Germinal center (tissue), 1 donor: ENCODE measurements at regions not wholly inside any gene's neighbourhood (a gene's known extent, or its start where the extent isn't known, plus 50 kb on each side); places are given as distances from the start of the nearest gene placed in this dataset.
"Not testable (repeated sequence)": the region's sequence is repeated elsewhere in the genome, so short reads cannot be mapped to it uniquely, and the experiment has no call there.

ENCODE experiments used
- DNase-seq: peaks from one replicate; pipeline ENCODE4 v3.0.0; 2012; ENCODE audit warnings: mixed read lengths, low spot score

DNA sequence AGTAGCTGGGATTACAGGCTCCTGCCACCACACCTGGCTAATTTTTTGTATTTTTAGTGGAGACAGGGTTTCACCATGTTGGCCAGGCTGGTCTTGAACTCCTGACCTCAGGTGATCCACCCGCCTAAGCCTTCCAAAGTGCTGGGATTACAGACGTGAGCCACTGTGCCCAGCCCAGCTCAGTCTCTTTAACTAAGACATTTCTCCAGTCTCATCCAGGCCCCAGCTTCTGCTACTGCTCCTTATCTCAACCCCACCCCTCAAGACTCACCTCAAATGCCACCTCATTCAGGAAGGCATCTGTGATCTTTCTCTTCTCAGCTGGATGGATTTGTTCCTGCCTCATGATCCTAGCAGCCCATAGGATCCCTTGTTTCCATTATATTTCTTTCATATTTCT is 85.9 kb upstream of the GRAMD1B start:
- DNase-seq = not testable (repeated sequence)

DNA sequence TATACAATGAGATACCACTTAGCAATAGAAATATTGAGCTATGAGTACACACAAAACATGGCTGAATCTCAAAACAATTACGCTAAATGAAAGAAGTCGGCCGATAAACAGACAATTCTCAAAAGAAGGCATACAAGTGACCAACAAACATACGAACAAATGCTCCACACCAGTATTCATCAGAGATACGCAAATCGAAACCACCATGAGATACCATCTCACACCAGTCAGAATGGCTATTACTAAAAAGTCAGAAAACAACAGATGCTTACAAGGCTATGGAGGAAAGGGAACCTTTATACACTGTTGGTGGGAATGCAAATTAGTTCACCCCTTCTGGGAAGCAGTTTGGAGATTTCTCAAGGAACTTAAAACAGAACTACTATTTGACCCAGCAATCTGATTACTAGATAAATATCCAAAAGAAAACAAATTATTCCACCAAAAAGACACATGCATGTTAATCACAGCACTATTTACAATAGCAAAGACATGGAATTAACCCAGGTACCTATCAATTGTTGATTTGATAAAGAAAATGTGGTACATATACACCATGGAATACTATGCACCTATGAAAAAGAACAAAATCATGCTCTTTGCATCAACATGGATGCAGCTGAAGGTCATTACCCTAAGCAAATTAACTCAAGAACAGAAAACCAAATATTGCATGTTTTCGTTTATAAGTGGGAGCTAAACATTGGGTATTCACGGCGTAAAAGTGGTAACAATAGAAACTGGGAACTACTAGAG is 90.9 kb upstream of the GRAMD1B start:
- no peak for DNase-seq

DNA sequence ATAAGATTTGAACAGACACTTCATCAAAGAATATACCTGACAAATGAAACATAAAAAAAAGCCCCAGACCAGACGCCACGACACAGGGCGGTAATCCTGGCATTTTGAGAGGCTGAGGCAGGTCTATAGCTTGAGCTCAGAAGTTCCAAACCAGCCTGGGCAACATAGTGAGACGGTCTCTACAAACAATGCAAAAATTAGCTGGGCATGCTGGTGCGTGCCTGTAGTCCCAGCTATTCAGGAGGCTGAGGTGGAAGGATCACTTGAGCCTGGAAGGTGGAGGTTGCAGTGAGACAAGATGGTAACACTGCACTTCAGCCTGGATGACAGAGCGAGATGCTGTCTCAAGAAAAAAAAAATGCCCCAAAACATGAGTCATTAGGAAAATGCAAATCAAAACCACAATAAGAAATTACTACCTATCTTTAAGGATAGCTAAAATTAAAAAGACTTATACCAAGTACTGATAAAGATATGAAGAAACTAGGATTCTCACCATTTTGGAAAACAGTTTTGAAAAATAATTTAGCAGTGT is 91.7 kb upstream of the GRAMD1B start:
- no peak for DNase-seq

DNA sequence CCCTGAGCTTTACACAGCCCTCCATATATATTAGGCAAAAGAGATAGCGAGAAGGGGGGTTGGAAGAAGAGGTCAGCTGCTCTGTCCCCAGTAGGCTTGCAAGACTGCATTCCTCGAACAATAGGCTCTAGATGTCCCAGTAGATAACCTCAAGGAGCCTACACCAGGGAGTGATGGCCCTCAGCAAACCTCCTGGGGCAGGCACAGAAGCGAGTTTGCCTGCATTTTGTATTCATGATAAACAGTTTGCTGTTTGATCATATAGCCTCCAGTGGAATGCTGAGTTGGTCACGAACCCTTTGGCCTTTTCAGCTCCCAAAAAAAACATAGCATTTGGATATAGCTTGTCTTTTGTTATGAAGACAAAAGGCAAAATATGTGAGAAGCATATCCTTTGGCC is 95.1 kb upstream of the GRAMD1B start:
- DNase-seq = no peak

DNA sequence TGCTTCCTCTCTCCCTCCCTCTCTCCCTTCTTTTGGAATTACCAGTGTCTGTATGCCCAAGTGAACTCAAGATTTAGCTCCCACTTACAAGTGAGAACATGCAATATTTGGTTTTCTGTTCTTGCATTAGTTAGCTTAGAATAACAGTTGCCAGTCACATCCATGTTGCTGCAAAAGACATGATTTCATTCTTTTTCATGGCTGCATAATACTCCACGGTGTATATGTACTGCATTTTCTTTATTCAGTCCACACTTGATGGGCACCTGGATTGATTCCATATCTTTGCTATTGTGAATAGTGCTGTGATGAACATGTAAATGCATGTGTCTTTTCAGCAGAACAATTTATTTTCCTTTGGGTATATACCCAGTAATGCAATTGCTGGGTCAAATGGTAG is 97.5 kb upstream of the GRAMD1B start:
- not testable (repeated sequence) for DNase-seq

GRCh38 chr11:123330948-123331347 is 99.1 kb upstream of the GRAMD1B start:
- DNase-seq = no peak

GRCh38 chr11:123330471-123330870 is 99.6 kb upstream of the GRAMD1B start:
- DNase-seq = no peak

GRCh38 chr11:123330071-123330470 is 100.0 kb upstream of the GRAMD1B start:
- DNase-seq = no peak

DNA sequence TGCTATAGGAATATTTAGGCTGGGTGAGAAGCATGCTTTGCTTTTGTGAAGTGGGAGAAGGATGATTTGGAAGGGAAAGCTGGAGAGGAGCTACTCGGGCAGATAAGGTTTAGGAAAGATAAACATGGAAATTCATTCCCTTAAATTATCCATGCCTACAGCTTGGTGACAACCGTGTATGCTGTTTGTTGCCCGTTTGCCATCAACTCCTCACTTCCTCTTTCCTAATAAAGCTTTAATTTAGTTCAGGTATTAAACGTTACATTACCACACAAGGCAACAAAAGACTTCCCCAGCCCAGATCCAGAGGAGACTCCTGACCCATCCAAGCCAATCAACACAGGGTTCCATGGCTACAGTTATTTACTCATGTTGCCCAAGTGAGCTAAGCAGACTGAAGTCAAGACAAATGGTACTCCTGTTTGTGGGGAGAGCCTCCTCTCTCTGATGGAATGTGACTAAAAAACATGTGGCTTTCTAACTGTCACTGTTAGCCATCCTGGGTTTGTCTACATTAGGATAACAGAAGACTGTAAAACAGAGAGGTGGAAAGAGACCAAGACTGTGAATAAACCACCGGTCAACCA is 101.7 kb upstream of the GRAMD1B start:
- no peak for DNase-seq

DNA sequence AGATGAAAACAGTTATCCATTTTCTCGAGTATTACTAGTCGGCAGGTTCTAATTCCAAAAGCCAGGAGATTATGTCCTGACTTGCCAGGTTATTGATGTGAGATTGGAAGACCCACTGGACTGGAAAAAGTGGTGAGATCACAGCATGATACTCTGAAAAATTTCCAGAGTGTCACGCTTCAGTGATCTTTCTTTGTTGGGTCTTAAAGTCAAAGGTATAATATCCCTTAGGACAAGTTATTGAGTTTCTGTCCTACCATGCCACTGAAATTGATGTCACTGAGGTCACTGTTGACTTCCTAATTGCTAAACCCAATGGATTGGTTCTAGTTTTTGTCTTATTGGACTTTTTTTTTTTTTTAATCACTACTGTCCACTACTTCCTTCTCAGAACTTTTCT is 104.5 kb upstream of the GRAMD1B start:
- DNase-seq = no peak

DNA sequence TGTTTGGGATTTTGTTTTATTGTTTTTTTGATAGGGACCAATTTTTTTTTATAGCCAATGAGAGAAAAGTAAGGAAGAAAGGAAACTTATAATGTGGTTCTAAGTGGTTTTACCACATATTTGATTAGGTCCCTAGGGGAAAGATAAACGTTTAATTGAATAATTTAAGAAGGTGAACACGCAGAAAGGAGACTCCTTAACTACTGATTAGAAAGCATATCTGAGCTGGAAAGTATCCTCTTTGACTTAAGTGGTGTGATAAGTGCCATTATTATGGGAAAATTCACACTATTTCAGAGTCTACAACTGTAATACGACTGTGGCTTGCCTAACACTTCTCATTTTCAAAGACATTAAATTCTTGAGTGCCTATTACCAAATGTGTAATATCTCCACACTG is 106.5 kb upstream of the GRAMD1B start:
- DNase-seq = no peak

DNA sequence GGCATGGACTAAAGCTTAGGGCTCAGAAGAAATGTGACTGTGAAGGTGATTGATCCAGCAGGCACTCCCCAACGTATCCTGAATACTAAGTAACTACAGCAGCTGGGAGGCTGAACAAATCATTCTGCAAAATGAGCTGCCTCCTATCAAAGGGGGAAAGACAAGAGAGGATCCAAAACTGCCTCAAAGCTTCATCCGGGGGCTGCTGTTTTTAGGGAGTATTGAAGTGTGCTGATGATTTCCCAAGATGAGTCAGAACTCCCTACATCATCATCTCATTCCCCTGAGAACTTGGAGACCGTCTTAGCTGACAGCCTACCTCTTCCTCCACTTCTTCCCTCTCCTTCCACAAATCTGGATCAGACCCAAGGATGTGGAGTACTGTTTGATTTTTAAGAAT is 108.4 kb upstream of the GRAMD1B start:
- DNase-seq = no peak

GRCh38 chr11:123318623-123319022 is 111.4 kb upstream of the GRAMD1B start:
- no peak for DNase-seq

DNA sequence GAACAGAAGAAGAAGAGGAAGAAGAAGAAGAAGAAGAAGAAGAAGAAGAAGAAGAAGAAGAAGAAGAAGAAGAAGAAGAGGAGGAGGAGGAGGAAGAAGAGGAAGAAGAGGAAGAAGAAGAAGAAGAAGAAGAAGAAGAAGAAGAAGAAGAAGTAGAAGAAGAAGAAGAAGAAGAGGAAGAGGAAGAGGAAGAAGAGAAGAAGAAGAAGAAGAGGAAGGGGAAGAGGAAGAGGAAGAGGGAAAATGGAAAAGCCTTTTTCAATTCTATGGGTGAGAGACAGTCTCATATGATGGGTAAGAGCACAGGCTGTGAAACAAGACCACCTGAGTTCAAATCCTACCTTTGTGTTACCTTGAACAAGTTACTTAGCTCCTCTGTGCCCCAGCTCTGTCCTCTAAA is 111.9 kb upstream of the GRAMD1B start:
- DNase-seq = not testable (repeated sequence)

DNA sequence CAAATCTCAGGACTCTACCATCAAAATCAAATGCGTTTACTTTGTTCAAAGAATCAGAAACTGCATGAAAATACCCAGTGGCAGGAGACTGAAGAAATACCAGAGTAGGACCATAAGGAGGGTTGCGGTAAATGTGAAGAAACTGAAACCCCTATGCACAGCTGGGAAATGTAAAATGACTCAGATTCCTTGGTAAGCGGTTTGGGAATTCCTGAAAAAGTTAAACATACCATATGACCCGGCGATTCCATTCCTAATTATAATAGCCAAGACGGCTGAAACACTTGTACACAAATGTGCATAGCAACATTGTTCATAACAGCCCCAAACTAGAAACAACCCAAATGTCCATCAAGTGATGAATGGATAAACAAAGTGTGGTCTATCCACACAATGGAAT is 114.1 kb upstream of the GRAMD1B start:
- no peak for DNase-seq

DNA sequence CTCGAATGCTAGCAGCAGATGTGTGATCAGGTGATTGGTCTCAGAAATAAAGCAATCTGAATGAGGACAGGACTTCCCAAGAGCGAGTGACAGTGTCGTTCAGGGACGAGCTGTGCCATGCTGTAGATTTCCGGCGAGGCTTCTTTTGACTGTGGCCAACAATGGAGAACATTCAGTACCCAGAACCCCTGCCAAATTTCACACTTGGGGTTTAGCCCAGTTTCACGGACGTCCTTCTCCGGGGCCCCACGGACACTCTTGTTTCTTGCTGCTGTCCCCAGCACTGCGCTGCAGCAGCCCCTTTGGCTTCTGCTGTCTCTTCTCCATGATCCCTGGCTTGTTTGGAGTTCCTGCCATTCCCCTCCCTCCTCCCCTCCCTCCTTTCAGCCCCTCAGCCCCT is 115.1 kb upstream of the GRAMD1B start:
- no peak for DNase-seq

DNA sequence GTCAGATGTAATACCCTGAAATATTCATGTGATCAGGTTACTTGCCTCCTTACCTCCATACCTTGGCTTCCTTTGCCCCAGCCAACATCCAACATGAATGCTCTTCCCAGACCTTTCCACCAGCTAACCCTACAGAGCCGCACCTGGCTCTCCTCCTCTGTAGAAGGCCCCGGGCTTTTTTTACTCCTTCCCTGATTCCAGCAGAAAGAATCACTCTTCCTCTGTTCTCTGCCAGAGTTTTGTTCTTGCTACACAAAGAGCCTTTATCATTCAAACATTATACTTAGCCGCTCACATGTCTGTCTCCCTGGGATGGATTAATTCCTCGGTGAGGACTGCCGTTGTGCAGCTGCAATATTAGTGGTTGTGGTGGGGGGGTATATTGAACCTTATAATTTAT is 116.8 kb upstream of the GRAMD1B start:
- no peak for DNase-seq

DNA sequence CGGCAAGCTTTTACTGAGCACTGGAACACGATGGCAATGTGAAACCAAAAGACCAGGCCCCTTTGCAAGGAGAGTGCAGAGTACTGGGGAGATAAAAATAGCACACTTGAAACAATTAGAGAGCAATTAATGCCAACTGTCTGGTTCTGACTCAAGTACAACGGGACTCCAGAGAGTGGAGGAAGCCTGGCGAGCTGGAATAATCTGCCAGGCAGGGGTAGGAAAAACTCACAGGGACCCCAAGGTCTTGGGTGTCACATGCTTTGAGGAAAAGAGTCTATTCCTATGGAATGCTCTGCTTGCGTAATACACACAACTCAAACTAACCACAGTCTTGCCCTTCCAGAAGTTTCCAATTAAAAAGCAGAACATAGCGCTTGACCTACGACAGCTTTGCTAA is 113.0 kb upstream of the CLMP start:
- DNase-seq = peak; percentile 11

DNA sequence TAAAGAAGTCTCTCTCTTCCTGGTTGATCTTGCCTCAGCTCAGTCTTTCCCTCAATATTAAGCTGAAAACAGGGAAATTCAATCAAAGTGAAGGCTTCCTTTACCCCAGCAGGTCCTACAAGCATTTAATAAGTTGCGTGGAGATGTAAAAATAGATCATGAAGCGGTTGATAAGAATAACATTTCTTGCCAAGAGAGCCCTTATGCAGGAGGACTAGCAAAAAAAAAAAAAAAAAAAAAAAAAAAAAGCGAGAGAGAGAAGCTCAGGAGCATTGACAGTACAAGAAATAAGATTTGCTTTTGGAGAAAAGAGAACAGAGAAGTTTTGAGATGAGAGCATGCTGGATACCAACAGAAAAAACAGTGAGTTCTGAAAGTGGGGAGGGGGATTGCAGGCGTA is 112.2 kb upstream of the CLMP start:
- DNase-seq = no peak

DNA sequence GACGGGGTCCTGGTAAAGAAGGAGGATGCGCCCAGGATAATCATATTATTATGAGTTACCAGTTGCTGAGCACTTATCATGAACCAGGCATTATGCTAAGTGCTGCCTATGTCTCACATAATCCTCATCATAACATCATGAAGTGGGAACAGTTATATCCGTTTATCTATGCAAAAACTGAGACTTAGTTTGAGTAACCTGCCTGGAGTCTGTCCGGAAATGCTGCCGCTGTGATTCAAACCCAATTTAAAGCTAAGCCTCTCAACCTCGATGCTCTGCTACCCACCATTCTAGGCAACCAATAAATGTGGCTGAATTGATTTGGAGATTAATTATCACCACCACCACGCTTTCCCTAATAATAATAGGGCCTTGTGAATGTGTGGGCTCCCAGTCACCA is 111.5 kb upstream of the CLMP start:
- DNase-seq = no peak

GRCh38 chr11:123305601-123306375 is 110.7 kb upstream of the CLMP start:
- peak; percentile 7 for DNase-seq

GRCh38 chr11:123304828-123305466 is 109.9 kb upstream of the CLMP start:
- peak; percentile 11 for DNase-seq

DNA sequence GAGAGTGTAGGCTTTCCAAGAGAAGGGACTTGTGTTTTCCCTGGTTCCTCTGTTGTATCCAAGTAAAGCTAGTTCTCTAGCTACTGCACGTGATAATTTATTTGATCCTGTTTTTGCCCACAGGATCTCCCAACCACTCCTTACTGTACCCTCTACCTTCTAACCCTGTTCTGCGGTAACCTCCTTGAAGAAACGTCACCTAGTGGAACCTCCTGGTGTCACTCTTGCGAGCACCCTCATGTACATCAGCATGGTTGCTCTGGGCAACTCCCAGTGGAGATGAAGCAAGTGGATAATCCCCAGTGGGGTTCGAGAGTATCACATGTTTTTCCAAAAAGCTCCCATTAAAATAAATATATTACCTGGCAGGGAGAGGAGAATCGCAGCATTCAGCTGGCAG is 108.9 kb upstream of the CLMP start:
- peak; percentile 30 for DNase-seq
